ENCODE measurements at regions not wholly inside any gene's neighbourhood (a gene's known extent, or its start where the extent isn't known, plus 50 kb on each side); places are given as distances from the start of the nearest gene placed in this dataset.

DNA sequence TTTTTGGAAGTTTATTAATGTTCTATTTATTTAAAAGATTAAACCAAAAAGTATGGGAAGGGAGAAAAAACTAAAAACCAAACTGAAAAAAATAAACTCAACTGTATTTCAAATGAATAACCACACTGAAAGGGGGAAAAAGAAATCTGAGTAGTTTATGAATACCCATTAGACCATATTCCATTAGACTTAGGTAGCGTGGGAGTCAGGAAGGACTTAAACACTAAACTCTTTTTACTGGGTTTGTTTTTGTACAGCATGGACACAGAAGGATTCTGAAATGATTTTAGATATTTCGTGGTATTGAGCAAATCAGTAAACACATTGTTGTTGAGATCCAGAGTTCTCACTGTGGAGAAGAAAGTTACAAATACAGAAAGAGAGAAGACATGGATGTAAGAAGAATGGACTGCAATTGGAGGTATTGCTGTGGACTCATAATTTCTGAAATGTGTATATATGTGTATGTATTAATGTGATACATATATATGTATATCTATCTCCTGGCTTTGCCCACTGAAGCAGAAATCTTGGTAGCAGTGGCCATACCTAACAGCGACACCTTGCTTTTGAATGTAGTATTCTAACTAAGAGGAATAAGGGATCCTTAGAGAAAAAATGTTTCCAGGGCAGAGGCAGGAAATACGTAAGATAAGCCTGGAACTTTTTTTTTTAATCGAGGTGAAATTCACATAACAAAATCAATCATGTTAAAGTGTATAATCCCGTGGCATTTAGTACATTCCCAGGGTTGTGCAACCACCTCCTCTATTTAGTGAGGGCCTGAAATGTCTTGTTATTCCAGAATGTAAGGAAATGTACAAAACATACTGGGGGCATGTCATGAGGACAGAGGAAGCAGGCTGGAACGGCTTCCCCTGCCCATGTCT is 228.8 kb downstream of the SMARCA2 start:
- intact Hi-C loops (cut with micrococcal nuclease; ENCODE audit: unreplicated experiment) (no loop called here), in situ Hi-C loops (cut with HindIII; ENCODE audit: extremely low pct_ligation_motif_present, low pct_unique_long_range_greater_than_20kb) (no loop called here)
- POLR2A ChIA-PET = no interaction called here
- H3K4me3 ChIP-seq (replicated peaks in 1 of 3; ENCODE audit: insufficient read depth in 1 of 3, low read depth in 2 of 3, low read length in 3 of 3) = no peak overlapping the region
- no peak overlapping the region for H2AFZ ChIP-seq (ENCODE audit: low read length)
- no peaks in the 10 kb centered on the region for H3K9me3 ChIP-seq (ENCODE audit: low read length)
- DNase-seq (ENCODE audit: low spot score) (no peak), ATAC-seq (no peak), FAIRE-seq (no peak)
- BruUV-seq (replicated peaks) = no TSS peak
- no peaks in the 10 kb centered on the region for H3K36me3 ChIP-seq (replicated peaks in 1 of 2; ENCODE audit: control insufficient read depth in 1 of 2, insufficient read depth in 2 of 2, low read length in 2 of 2)
- CTCF ChIA-PET (ENCODE audit: low intra/inter-chr PET ratio, low total read pairs) = no interaction called here
- H4K20me1 ChIP-seq (ENCODE audit: insufficient read depth, low read length) = no peaks in the 10 kb centered on the region
- TF ChIP-seq SOX6 (IDR thresholded peaks at IDR 0.05) (no peak), SOX6 (CRISPR knock-in tag; IDR thresholded peaks at IDR 0.05) (no peak)
- TF ChIP-seq, protein P1, sequence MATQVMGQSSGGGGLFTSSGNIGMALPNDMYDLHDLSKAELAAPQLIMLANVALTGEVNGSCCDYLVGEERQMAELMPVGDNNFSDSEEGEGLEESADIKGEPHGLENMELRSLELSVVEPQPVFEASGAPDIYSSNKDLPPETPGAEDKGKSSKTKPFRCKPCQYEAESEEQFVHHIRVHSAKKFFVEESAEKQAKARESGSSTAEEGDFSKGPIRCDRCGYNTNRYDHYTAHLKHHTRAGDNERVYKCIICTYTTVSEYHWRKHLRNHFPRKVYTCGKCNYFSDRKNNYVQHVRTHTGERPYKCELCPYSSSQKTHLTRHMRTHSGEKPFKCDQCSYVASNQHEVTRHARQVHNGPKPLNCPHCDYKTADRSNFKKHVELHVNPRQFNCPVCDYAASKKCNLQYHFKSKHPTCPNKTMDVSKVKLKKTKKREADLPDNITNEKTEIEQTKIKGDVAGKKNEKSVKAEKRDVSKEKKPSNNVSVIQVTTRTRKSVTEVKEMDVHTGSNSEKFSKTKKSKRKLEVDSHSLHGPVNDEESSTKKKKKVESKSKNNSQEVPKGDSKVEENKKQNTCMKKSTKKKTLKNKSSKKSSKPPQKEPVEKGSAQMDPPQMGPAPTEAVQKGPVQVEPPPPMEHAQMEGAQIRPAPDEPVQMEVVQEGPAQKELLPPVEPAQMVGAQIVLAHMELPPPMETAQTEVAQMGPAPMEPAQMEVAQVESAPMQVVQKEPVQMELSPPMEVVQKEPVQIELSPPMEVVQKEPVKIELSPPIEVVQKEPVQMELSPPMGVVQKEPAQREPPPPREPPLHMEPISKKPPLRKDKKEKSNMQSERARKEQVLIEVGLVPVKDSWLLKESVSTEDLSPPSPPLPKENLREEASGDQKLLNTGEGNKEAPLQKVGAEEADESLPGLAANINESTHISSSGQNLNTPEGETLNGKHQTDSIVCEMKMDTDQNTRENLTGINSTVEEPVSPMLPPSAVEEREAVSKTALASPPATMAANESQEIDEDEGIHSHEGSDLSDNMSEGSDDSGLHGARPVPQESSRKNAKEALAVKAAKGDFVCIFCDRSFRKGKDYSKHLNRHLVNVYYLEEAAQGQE (IDR thresholded peaks at IDR 0.05; ENCODE audit: borderline replicate concordance in 1 of 2, low read depth in 1 of 2, low read length in 2 of 2) = no peak
- WGBS (ENCODE audit: low lambda C conversion rate) = 27% methylated on average over 7 of the region's 7 CpGs
- peaks cover 0 to 15% of the 10 kb centered on the region in 2 experiments; a peak in 1 of 5 replicates for H3K27me3 ChIP-seq (ENCODE audit: control insufficient read depth in 1 of 2, insufficient read depth in 2 of 2, low read length in 2 of 2)
- H3K27ac ChIP-seq (ENCODE audit: extremely low read length, insufficient read depth, low read length) = no peak overlapping the region
- H3K79me2 ChIP-seq (ENCODE audit: insufficient read depth, low read length) = no peaks in the 10 kb centered on the region
- H3K4me1 ChIP-seq (ENCODE audit: insufficient read depth, low read length) = peaks cover 22% of the 10 kb centered on the region
- no peak overlapping the region for H3K4me2 ChIP-seq (ENCODE audit: low read depth, low read length)
- H3K9ac ChIP-seq (ENCODE audit: insufficient read depth, low read depth, low read length) = no peak overlapping the region

DNA sequence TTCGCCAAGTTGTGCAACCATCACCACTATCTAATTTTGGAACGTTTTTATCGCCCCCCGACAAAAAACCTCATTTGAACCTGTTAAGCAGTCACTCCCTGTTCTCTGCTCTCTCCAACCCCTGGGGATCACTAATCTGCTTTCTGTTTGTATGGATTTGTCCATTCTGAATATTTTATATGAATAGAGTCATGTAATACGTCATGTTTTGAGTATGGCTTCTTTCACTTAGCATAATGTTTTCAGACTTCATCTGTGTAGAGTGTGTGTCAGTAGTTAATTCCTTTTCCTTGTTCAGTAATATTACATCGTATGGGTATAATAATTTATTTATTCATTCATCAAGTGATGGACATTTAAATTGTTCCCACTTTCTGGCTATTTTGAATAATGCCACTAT is 232.2 kb downstream of the SMARCA2 start:
- CTCF ChIA-PET (ENCODE audit: low intra/inter-chr PET ratio, low total read pairs) = no interaction called here
- POLR2A ChIA-PET = no interaction called here
- no peak overlapping the region for H3K9ac ChIP-seq (ENCODE audit: insufficient read depth, low read depth, low read length)
- intact Hi-C loops (cut with micrococcal nuclease; ENCODE audit: unreplicated experiment) (no loop called here), in situ Hi-C loops (cut with HindIII; ENCODE audit: extremely low pct_ligation_motif_present, low pct_unique_long_range_greater_than_20kb) (no loop called here)
- H3K4me2 ChIP-seq (ENCODE audit: low read depth, low read length) = no peak overlapping the region
- H3K9me3 ChIP-seq (ENCODE audit: low read length) = no peaks in the 10 kb centered on the region
- no peaks in the 10 kb centered on the region for H3K36me3 ChIP-seq (replicated peaks in 1 of 2; ENCODE audit: control insufficient read depth in 1 of 2, insufficient read depth in 2 of 2, low read length in 2 of 2)
- H3K79me2 ChIP-seq (ENCODE audit: insufficient read depth, low read length) = no peaks in the 10 kb centered on the region
- no peak overlapping the region for H2AFZ ChIP-seq (ENCODE audit: low read length)
- H3K4me3 ChIP-seq (replicated peaks in 1 of 3; ENCODE audit: insufficient read depth in 1 of 3, low read depth in 2 of 3, low read length in 3 of 3) = no peak overlapping the region
- no peak for DNase-seq (ENCODE audit: low spot score)
- no peak overlapping the region for H3K27ac ChIP-seq (ENCODE audit: extremely low read length, insufficient read depth, low read length)
- peak; percentile 60 for TF ChIP-seq CREB1 (IDR thresholded peaks at IDR 0.05)
- no peak for TF ChIP-seq CREB1 (CRISPR knock-in tag; IDR thresholded peaks at IDR 0.05)
- no peak for TF ChIP-seq ZNF44 (CRISPR knock-in tag; IDR thresholded peaks at IDR 0.05)
- peaks cover 0 to 10% of the 10 kb centered on the region in 2 experiments; a peak in 1 of 5 replicates for H3K27me3 ChIP-seq (ENCODE audit: control insufficient read depth in 1 of 2, insufficient read depth in 2 of 2, low read length in 2 of 2)
- no peak for FAIRE-seq
- H3K4me1 ChIP-seq (ENCODE audit: insufficient read depth, low read length) = peaks cover 10% of the 10 kb centered on the region
- no peak for ATAC-seq
- no TSS peak for BruUV-seq (replicated peaks)
- WGBS (ENCODE audit: low lambda C conversion rate) = under 1% methylated on average over 6 of the region's 6 CpGs
- no peaks in the 10 kb centered on the region for H4K20me1 ChIP-seq (ENCODE audit: insufficient read depth, low read length)

Measured in HepG2 (cell line).